Stromal cell of bone marrow (primary cell): ENCODE measurements at regions not wholly inside any gene's neighbourhood (a gene's known extent, or its start where the extent isn't known, plus 50 kb on each side); places are given as distances from the start of the nearest gene placed in this dataset.
"Not testable (repeated sequence)": the region's sequence is repeated elsewhere in the genome, so short reads cannot be mapped to it uniquely, and the experiment has no call there.

ENCODE experiments used
- DNase-seq: peaks from one replicate; pipeline ENCODE4 v3.0.0-alpha.2; 2012; ENCODE audit warnings: low read depth

GRCh38 chr7:68756986-68757495, 841.2 kb upstream of the AUTS2 start:
- no peak for DNase-seq

- peak; percentile 52 for DNase-seq
Observed at GRCh38 chr7:68760556-68760955, 837.7 kb upstream of the AUTS2 start.

GRCh38 chr7:68767462-68767861, 830.8 kb upstream of the AUTS2 start:
- no peak for DNase-seq

- no peak for DNase-seq
Observed at GRCh38 chr7:68770649-68771048, 827.6 kb upstream of the AUTS2 start.

- no peak for DNase-seq
Observed at GRCh38 chr7:68776326-68776725, 821.9 kb upstream of the AUTS2 start.

- DNase-seq = no peak
Observed at GRCh38 chr7:68783684-68784083, 814.6 kb upstream of the AUTS2 start.

GRCh38 chr7:68785036-68785435, 813.2 kb upstream of the AUTS2 start:
- DNase-seq = no peak

GRCh38 chr7:68787566-68787965, 810.7 kb upstream of the AUTS2 start:
- DNase-seq = no peak

GRCh38 chr7:68788529-68788928, 809.7 kb upstream of the AUTS2 start:
- not testable (repeated sequence) for DNase-seq

- DNase-seq = no peak
Observed at GRCh38 chr7:68789597-68789996, 808.7 kb upstream of the AUTS2 start.

GRCh38 chr7:68792351-68792750, 805.9 kb upstream of the AUTS2 start:
- no peak for DNase-seq

GRCh38 chr7:68793513-68793912, 804.8 kb upstream of the AUTS2 start:
- DNase-seq = no peak

- DNase-seq = no peak
Observed at GRCh38 chr7:68800316-68800715, 798.0 kb upstream of the AUTS2 start.

- DNase-seq = no peak
Observed at GRCh38 chr7:68805159-68805558, 793.1 kb upstream of the AUTS2 start.

- peak; percentile 41 for DNase-seq
Observed at GRCh38 chr7:68807666-68808065, 790.6 kb upstream of the AUTS2 start.

GRCh38 chr7:68813551-68814080, 784.7 kb upstream of the AUTS2 start:
- DNase-seq = no peak

- DNase-seq = no peak
Observed at GRCh38 chr7:68816491-68816890, 781.8 kb upstream of the AUTS2 start.

- no peak for DNase-seq
Observed at GRCh38 chr7:68820321-68820720, 778.0 kb upstream of the AUTS2 start.

- no peak for DNase-seq
Observed at GRCh38 chr7:68821846-68822245, 776.4 kb upstream of the AUTS2 start.

- no peak for DNase-seq
Observed at GRCh38 chr7:68823996-68824780, 774.1 kb upstream of the AUTS2 start.

GRCh38 chr7:68828575-68828974, 769.7 kb upstream of the AUTS2 start:
- no peak for DNase-seq

- DNase-seq = peak; percentile 15
Observed at GRCh38 chr7:68833422-68833821, 764.9 kb upstream of the AUTS2 start.

GRCh38 chr7:68839014-68839413, 759.3 kb upstream of the AUTS2 start:
- DNase-seq = no peak

GRCh38 chr7:68840991-68841390, 757.3 kb upstream of the AUTS2 start:
- DNase-seq = peak; percentile 21
